ENCODE measurements at regions not wholly inside any gene's neighbourhood (a gene's known extent, or its start where the extent isn't known, plus 50 kb on each side); places are given as distances from the start of the nearest gene placed in this dataset.

DNA sequence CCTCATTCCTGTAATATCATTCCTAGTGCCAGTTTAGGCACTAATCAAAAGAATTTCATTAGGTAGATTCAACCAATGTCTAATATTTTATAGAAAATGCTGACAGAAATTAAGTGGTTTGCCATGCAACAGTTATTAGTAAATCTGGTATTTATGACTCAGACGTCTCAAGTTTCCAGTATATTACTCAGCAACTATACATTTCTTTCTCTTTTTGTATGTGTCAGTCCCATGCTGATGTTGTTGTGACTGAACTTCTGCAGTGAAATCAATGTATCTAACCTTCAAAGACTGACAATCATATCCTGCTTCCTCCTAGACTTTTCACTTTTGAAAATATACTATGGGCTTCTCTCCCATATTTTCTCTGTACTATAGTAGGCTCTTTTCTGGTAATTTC, 822.5 kb downstream of the NR2F1-AS1 start:
- TF ChIP-seq, protein P1, sequence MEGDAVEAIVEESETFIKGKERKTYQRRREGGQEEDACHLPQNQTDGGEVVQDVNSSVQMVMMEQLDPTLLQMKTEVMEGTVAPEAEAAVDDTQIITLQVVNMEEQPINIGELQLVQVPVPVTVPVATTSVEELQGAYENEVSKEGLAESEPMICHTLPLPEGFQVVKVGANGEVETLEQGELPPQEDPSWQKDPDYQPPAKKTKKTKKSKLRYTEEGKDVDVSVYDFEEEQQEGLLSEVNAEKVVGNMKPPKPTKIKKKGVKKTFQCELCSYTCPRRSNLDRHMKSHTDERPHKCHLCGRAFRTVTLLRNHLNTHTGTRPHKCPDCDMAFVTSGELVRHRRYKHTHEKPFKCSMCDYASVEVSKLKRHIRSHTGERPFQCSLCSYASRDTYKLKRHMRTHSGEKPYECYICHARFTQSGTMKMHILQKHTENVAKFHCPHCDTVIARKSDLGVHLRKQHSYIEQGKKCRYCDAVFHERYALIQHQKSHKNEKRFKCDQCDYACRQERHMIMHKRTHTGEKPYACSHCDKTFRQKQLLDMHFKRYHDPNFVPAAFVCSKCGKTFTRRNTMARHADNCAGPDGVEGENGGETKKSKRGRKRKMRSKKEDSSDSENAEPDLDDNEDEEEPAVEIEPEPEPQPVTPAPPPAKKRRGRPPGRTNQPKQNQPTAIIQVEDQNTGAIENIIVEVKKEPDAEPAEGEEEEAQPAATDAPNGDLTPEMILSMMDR (IDR thresholded peaks at IDR 0.05; ENCODE audit: low read depth, low read length), result no peak
- no peak for TF ChIP-seq EZH2phosphoT487 (IDR thresholded peaks at IDR 0.05; ENCODE audit: low read depth)

Measured in OCI-LY3 (cell line).